H1 (cell line): ENCODE measurements at regions not wholly inside any gene's neighbourhood (a gene's known extent, or its start where the extent isn't known, plus 50 kb on each side); places are given as distances from the start of the nearest gene placed in this dataset.

Experiments used
- BRCA1 ChIP-seq: IDR thresholded peaks from 2 replicates; pipeline ENCODE4 v1.6.1; 2012; ENCODE audit warnings: low read depth, low read length, improper control_type of control experiment
- CHD1 ChIP-seq: IDR thresholded peaks from 2 replicates; pipeline ENCODE4 v1.6.1; 2012; ENCODE audit warnings: low read depth, low read length, improper control_type of control experiment
- CREB1 ChIP-seq: IDR thresholded peaks from 2 replicates; pipeline ENCODE4 v1.6.1; 2012; ENCODE audit warnings: inconsistent platforms
- JUN ChIP-seq: IDR thresholded peaks from 2 replicates; pipeline ENCODE4 v1.6.1; 2011; ENCODE audit warnings: low read depth, mild to moderate bottlenecking, improper control_type of control experiment, low read length
- JUND ChIP-seq: IDR thresholded peaks from 2 replicates; pipeline ENCODE4 v1.6.1; 2011; ENCODE audit warnings: mild to moderate bottlenecking, improper control_type of control experiment, low read length
- POLR2AphosphoS5 ChIP-seq: IDR thresholded peaks from 2 replicates; pipeline ENCODE4 v1.6.1; 2011; ENCODE audit warnings: low read depth, low read length
- RAD21 ChIP-seq, 2 experiments: IDR thresholded peaks in 1 of 2; conservative IDR thresholded peaks in 1 of 2; 2 replicates each; pipeline ENCODE4 v1.6.1; 2011; ENCODE audit warnings: low read depth in 2 of 2, low read length in 2 of 2, improper control_type of control experiment in 1 of 2, inconsistent platforms in 1 of 2, mild to moderate bottlenecking in 1 of 2, moderate library complexity in 1 of 2
- SRF ChIP-seq: IDR thresholded peaks from 2 replicates; pipeline ENCODE4 v1.6.1; 2011; ENCODE audit warnings: mild to moderate bottlenecking, low read depth, low read length, moderate library complexity
- TBP ChIP-seq: IDR thresholded peaks from 2 replicates; pipeline ENCODE4 v1.6.1; 2011; ENCODE audit warnings: low read depth, low read length, improper control_type of control experiment
- TF ChIP-seq, protein P1 (sequence below), 3 experiments: IDR thresholded peaks; 1 replicate in 2 of 3; 2 replicates in 1 of 3; pipeline versions ENCODE4 v1.5.1 to v1.6.1; 2011; ENCODE audit warnings: low read length in 3 of 3, mild to moderate bottlenecking in 3 of 3, inconsistent platforms in 2 of 3, low read depth in 1 of 3, moderate library complexity in 1 of 3; ENCODE audit not compliant: insufficient read depth in 1 of 3; ENCODE audit errors: control extremely low read depth in 1 of 3
- TF ChIP-seq, protein P2 (sequence below): IDR thresholded peaks from 2 replicates; pipeline ENCODE4 v1.6.1; 2011; ENCODE audit warnings: low read length, improper control_type of control experiment
- TF ChIP-seq, protein P3 (sequence below): IDR thresholded peaks from 2 replicates; pipeline ENCODE4 v1.6.1; 2012; ENCODE audit warnings: inconsistent platforms

DNA sequence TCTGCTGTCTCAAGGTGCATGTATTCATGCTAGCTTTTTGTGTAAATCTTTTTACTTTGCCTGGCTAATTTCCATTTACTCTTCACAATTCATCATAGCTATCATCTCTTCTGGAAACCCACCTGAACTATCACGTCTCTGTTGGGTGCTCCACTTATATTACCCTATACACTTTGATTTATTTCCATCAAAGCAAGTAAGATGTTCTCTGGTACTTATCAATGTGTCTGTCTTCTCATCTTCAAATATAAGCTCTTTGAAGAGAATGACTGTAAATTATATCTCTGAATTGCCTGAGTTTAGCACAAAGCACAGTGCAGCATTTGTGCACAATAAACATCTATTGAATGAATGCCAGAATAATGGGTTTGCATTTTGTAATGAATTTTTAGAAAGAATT lies 1129.7 kb downstream of the LRFN5 start:
- TF ChIP-seq, protein P1, sequence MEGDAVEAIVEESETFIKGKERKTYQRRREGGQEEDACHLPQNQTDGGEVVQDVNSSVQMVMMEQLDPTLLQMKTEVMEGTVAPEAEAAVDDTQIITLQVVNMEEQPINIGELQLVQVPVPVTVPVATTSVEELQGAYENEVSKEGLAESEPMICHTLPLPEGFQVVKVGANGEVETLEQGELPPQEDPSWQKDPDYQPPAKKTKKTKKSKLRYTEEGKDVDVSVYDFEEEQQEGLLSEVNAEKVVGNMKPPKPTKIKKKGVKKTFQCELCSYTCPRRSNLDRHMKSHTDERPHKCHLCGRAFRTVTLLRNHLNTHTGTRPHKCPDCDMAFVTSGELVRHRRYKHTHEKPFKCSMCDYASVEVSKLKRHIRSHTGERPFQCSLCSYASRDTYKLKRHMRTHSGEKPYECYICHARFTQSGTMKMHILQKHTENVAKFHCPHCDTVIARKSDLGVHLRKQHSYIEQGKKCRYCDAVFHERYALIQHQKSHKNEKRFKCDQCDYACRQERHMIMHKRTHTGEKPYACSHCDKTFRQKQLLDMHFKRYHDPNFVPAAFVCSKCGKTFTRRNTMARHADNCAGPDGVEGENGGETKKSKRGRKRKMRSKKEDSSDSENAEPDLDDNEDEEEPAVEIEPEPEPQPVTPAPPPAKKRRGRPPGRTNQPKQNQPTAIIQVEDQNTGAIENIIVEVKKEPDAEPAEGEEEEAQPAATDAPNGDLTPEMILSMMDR (IDR thresholded peaks at IDR 0.05; ENCODE audit: control extremely low read depth in 1 of 3, insufficient read depth in 1 of 3, low read depth in 1 of 3, low read length in 3 of 3), result no peak
- no peak for TF ChIP-seq POLR2AphosphoS5
- TF ChIP-seq TBP, result no peak
- no peak for TF ChIP-seq RAD21 (IDR thresholded peaks at IDR 0.05 in 1 of 2, conservative IDR thresholded peaks at IDR 0.05 in 1 of 2; ENCODE audit: low read depth in 2 of 2, low read length in 2 of 2)
- no peak for TF ChIP-seq JUND
- TF ChIP-seq, protein P2, sequence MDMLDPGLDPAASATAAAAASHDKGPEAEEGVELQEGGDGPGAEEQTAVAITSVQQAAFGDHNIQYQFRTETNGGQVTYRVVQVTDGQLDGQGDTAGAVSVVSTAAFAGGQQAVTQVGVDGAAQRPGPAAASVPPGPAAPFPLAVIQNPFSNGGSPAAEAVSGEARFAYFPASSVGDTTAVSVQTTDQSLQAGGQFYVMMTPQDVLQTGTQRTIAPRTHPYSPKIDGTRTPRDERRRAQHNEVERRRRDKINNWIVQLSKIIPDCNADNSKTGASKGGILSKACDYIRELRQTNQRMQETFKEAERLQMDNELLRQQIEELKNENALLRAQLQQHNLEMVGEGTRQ, result no peak
- TF ChIP-seq, protein P3, sequence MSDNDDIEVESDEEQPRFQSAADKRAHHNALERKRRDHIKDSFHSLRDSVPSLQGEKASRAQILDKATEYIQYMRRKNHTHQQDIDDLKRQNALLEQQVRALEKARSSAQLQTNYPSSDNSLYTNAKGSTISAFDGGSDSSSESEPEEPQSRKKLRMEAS, result no peak
- no peak for TF ChIP-seq SRF
- no peak for TF ChIP-seq CREB1
- TF ChIP-seq BRCA1, result no peak
- no peak for TF ChIP-seq JUN
- TF ChIP-seq CHD1, result no peak
